ENCODE measurements at regions not wholly inside any gene's neighbourhood (a gene's known extent, or its start where the extent isn't known, plus 50 kb on each side); places are given as distances from the start of the nearest gene placed in this dataset.

DNA sequence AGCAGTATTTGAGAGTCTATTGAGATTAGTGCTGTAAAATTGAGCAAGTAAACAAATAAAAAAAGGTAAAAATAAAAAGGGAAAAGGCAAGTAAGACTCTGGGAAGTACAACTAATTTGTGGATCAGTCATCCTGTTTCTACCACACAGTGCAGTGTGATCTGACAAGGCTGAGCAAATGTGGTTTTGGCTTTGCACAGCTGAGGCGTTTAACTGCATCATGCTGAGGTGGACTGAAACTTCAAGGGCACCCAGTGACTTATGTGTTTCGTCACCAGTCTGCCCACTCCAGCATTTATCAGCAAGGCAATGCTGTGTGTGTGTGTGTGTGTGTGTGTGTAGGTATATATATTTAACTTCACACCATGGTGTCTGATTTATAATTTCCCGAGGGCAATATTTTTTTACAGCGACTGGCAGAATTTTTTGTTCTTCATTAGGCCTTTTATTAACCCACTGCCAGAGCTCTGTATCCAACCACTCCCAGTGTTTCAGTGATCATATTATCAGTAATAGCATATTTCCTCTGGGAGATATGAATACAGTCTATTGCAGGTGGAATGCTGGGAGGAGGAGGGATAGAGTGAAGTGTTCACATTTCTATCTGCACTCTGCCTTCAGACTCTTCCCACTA, 131.5 kb upstream of the SATB1 start:
- TF ChIP-seq, protein P1, sequence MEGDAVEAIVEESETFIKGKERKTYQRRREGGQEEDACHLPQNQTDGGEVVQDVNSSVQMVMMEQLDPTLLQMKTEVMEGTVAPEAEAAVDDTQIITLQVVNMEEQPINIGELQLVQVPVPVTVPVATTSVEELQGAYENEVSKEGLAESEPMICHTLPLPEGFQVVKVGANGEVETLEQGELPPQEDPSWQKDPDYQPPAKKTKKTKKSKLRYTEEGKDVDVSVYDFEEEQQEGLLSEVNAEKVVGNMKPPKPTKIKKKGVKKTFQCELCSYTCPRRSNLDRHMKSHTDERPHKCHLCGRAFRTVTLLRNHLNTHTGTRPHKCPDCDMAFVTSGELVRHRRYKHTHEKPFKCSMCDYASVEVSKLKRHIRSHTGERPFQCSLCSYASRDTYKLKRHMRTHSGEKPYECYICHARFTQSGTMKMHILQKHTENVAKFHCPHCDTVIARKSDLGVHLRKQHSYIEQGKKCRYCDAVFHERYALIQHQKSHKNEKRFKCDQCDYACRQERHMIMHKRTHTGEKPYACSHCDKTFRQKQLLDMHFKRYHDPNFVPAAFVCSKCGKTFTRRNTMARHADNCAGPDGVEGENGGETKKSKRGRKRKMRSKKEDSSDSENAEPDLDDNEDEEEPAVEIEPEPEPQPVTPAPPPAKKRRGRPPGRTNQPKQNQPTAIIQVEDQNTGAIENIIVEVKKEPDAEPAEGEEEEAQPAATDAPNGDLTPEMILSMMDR (IDR thresholded peaks at IDR 0.05 in 8 of 11, conservative IDR thresholded peaks at IDR 0.05 in 3 of 11) = no peak
- TF ChIP-seq POLR2A (IDR thresholded peaks at IDR 0.05) = no peak

Data from spleen (tissue), 7 donors.